ENCODE measurements at regions not wholly inside any gene's neighbourhood (a gene's known extent, or its start where the extent isn't known, plus 50 kb on each side); places are given as distances from the start of the nearest gene placed in this dataset.

DNA sequence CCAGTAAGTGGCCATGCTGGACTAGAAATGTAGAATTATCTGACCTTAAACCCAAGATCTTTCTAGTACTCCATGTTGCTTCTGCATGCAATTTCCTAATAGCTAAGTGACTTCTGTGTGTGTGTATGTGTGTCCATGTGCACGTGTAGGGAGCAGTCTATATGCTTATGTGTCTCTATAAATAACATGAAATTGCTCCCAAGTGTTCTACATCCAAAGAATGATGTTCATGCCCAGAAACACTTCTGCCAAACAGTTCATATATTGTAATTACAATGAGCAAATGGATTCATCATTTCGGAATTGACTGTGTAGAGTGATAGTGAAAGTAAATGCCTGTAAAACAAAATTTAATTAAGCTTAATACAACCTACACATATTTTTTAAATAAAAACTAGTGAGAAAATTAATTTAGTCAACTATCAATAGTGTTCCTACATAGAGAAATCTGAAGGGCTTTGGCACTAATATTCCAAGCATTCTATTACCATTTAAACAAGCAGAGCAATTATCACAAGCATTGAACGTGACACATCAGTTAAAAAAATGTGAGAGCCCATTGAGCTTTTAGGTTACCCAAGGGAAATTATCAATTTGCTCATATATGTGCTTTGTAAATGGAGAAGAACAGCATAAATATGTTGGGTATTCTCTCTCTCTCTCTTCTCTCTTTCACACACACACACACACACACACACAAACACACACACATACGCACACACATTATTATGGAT lies 1067.4 kb downstream of the CNTNAP5 start:
- TF ChIP-seq CTCF (conservative IDR thresholded peaks at IDR 0.05 in 1 of 2, IDR thresholded peaks at IDR 0.05 in 1 of 2; ENCODE audit: extremely low read depth in 1 of 2, insufficient read depth in 1 of 2, low read depth in 1 of 2, low read length in 2 of 2) (no peak), EZH2 (IDR thresholded peaks at IDR 0.05; ENCODE audit: borderline replicate concordance, low read length) (no peak)
